ENCODE measurements at regions not wholly inside any gene's neighbourhood (a gene's known extent, or its start where the extent isn't known, plus 50 kb on each side); places are given as distances from the start of the nearest gene placed in this dataset.
"Not testable (repeated sequence)": the region's sequence is repeated elsewhere in the genome, so short reads cannot be mapped to it uniquely, and the experiment has no call there.

DNA sequence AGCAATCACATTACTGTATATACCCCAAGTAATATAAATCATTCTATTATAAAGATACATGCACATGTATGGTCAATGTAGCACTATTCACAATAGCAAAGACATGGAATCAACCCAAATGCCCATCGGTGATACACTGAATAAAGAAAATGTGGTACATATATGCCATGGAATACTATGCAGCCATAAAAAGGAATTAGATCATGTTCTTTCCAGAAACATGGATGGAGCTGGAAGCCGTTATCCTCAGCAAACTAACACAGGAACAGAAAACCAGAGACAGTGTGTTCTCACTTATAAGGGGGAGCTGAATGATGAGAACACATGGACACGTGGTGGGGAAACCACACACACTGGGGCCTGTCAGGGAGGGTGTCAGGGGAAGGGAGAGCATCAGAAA lies 1180.9 kb downstream of the REEP3 start:
- DNase-seq (ENCODE audit: low read depth in 2 of 2): not testable (repeated sequence)

DNA sequence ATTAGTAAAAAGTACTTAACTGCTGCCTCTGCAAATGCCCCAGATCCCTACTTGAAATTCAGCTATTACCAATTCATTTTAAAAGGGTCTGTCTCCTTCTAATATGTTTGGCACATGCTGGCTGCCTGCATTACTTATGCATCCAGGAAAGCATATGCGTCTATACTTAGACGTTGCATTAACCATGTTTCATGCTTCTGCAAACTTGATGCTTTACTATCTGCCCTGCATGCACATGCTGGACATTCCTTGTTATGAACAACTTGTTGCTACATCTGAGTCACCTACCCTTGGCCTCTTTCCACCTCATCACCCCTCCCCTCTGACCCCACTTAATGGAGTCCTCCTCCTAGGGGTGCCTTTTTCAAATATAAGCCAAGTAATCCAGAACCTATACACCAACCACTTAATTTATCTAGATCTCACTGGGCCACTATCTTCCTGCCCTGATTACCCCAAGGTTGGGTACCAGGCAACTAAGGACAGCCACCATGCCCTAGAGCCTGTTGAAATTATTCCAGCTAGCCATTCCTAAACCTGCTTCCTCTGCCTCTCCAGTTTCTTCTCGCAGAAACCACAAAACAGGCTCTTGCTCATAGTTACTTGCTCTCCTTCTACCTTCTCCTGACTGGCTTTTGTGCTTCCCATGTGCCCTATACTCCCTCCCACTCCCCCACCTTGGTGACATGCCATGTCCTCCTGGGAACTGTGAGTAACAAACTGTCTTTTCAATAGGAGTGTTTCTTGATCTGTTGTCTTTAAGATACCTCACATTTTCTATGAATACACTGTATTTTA lies 1187.9 kb downstream of the REEP3 start:
- no peak for DNase-seq (ENCODE audit: low read depth in 2 of 2)

DNA sequence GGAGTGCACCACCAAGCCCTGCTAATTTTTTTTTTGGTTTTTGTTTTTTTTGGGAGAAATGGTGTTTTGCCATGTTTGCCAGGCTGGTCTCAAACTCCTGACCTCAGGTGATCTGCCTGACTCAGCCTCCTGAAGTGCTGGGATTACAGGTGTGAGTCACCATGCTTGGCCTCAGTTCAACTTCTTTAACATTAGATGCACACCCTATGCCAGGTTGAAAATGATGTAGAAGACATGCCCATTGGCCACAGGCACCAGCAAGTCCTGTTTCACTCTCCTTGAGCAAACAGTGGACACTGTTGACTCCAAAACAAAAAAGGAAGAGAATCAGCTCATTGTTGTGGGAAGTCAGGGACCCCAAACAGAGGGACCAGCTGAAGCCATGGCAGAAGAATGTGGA lies 1205.3 kb downstream of the REEP3 start:
- DNase-seq (ENCODE audit: low read depth in 2 of 2): no peak

DNA sequence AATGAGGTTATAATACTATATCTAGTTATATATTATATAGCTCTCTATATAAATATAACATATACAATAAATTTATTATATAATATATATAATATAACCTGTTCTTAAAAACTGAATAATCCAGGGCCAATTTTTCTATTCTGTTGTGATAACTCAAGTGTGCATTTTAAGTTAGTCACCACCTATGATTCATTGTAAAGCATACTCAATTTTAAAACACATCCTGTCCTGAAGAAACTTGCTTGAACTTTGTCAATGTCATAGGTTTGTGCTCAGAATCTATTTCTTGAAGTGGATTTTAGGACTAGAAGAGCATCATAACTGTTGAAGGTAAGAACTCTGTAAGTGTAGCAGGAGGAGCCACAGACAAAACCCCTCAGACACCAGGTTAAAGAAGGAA lies 1209.8 kb downstream of the REEP3 start:
- DNase-seq (ENCODE audit: low read depth in 2 of 2): no peak

DNA sequence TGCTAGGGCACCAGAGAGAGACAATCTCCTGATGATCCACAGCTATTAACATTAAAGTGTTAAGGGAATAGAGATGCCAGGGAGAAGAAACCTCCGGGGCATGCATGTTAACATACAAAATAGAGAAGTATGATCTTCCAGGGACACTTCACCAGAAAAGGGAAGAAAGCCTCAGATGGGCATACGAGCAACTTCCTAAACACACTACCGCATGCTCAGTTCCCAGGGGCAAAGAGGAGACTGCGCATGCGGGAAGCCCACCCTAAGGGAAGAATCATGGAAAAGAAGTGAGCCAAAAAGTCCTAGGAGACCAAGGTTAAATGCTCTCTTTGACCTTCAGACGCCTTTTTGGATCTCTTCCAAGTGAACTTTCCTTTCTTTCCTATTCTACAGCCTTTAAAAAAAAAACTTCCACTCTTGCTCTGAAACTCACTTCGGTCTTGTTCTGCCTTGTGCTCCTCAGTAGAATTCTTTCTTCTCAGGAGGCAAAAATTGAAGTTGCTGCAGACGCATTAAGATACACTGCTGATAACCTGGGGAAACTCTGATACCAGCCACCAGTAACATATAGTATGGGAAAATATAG lies 1211.3 kb downstream of the REEP3 start:
- DNase-seq (ENCODE audit: low read depth in 2 of 2): no peak

DNA sequence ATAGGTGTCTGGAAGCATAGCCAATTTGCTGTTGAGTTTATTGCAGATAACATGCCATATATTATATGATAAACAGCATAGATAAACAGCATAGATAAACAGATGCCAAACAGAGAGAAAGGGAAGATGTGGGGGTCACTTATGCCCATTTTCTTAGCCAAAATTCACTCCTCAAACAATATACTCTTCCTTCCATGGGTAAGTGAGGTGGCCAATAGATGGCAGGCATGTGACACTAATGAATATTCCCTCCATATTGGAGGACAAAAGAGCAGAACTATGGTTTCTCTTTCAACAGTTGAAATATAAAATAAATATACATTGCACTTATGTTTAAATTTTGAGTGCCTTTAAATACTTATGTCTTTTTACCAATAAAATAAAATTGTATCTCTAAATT lies 1212.8 kb downstream of the REEP3 start:
- no peak for DNase-seq (ENCODE audit: low read depth in 2 of 2)

DNA sequence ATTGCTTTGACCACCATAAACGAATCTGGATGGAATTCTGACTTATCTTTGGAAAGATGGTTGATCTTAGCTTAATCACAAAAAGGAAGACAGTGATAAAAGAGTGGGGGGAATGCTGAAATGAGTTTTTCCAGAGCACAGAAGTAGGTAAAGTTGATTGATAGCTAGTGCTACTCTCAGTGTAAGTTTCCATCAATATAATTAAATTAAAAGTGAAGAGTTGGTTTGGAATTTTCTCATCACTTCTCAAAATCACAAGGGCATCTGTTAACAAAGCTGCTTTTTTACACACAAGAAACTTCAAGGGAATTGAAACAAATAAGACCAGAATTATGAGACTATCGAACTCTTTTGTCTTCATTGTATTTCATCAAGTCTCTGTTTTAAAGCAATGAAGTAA lies 1217.3 kb downstream of the REEP3 start:
- no peak for DNase-seq (ENCODE audit: low read depth in 2 of 2)

DNA sequence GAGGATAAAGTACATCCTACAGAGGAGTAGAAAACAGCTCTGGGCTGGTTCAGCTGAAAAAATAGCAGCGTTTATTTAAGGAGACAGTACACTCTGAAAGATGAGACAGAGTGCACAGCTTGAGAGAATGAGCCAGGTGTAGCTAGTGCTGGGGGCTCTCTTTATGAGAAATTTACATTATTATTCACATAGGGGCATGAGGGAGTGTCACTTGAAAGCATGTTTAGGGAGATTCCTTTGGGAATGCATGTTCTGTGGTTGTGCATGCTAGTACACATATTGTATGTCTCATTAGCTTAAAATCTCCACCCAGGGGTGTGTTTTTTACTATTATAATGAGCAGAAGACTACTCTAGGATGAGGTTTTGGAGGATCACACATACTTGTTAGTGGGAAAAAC lies 1224.4 kb downstream of the REEP3 start:
- no peak for DNase-seq (ENCODE audit: low read depth in 2 of 2)

DNA sequence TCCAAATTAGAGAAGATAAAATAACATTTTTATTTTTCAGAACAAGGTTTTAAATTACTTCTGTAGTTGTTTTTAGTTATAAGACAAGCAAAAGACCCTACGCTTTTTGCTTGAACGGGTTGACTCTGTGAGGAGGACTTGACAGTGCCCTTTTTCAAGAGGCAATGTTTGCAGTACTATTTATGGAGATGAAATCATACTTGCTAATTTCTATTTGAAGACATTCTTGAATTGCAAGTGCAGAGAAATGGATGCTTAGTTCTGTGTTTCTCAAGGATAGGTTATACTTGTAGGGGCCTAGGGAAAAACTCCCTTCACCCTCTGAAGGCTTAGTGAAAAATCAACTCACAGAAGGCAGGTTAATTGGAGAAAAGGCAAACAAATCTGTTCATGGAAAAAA lies 1229.5 kb downstream of the REEP3 start:
- DNase-seq (ENCODE audit: low read depth in 2 of 2): no peak

DNA sequence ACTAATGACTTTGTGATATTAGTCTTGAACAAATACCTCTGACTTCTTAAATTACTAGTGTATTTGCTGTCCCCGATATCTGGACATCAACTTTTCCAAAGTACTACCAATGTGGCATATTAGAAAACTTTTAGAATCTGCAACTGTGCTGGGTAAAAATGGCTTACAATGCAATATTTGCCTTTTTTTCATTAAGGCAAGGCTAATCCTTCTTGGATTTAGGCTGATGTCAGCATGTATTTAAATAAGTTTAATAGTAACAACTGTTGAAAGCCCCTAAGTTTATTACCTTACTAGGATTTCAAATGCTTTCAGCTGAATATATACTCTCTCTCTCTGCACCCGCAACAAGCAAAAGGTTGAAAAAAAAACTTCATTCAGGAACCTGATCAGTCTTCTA lies 1232.3 kb downstream of the REEP3 start:
- DNase-seq (ENCODE audit: low read depth in 2 of 2): no peak

DNA sequence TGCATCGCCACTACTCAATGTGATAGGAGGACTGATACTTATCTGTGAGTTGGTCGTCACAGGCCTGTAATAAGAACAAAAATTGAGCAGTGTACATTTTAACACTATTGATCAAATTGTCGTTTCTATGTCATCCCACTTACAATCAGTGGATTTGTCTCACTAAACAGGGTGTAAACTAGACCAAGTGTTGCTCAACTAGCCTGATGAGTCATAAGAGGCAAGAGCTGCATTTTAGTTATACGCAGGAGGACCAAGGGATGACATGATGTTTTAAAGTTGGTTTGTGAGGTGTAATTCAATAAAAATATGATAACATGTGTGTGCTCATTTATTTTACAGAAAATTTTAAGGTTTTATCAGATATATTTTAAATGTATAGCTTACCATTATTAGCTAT lies 1239.2 kb downstream of the REEP3 start:
- no peak for DNase-seq (ENCODE audit: low read depth in 2 of 2)

DNA sequence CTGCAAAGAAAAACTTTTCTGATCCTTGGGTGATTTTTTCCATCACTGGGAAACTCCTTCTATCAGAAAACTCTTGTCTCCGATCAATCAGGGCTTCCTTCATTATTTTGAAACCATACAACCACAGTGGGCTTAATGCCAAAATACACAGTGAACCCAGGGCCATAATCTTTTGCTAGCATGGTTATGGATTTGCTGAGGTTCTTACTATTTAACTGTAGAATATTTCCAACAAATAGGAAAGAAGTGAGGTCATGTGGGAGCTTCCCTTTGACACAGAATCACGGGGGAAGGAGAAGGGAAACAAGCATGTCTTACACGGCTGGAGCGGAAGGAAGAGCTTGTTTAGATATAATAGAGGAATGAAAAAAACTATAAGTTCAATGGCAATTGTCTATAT lies 1241.7 kb downstream of the REEP3 start:
- DNase-seq (ENCODE audit: low read depth in 2 of 2): no peak

DNA sequence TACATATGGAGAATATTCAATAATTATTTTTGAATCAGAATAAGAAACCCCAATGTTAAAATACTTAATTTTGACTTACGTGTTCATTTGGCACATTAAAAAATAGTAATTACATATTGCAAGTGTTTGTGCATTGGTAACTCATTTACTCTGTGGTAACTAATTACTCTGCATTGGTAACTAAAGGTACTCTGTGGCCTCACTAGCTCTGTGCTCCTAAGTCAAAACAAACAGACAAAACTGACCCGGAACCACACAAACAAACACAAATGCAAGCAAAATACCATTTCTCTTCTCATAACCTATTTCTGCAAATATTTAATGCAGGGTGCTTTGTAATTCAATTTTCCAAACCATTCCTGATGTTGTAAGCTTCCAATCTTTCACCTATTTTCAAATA lies 1244.3 kb downstream of the REEP3 start:
- no peak for DNase-seq (ENCODE audit: low read depth in 2 of 2)

DNA sequence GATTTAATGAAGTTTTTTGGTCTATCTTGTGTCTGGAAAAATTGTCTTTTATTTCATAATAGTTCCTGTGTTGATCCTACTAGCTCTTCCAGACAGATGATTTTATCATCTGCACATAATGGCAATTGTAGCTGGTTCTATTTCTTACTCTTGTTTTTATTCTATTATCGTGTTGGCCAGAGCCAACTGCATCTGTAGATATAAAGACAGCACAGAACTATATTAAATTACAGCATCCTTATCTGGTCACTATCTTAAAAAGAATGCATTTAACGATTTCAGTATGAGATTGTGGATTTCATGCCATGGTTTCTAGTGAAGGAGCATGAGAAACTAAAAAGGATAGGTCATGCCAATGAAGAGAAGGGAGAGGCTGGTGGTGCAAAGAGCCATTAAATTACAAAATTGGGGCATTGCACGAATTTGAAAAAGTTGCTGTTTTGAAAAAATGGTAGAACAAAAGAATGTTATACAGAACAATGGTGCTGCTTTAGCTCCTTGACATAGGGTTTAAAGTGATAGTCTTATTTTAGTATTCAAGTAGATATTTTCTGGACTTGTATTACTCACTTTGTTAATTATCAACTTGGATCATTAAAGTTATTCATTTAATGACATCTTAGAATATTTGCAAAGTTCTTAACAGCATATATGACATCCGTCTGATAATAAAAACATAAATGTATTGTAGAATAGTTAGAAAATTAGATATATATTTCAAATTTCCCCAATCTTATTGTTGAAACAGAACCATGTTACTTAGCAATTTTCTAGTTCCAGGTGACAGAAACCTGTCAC lies 1250.3 kb downstream of the REEP3 start:
- no peak for DNase-seq (ENCODE audit: low read depth in 2 of 2)

DNA sequence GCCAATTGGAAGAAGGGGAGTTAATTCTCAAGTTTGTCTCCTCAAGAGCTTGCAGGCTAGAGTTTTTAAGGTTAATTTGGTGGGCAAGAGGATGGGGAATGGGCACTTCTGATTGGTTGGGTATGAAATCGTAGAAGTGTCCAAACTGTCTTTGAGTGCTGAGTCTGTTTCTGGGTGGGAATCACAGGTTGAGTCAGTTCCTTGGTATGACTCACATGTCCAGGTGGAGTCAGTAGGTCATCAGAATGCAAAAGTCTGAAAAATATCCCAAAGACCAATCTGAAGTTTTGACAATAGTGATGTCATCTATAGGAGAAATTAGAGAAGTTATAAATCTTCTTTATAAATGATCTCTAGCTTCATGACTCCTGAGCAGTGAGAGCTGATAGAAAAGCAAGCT lies 1252.2 kb downstream of the REEP3 start:
- DNase-seq (ENCODE audit: low read depth in 2 of 2): no peak

DNA sequence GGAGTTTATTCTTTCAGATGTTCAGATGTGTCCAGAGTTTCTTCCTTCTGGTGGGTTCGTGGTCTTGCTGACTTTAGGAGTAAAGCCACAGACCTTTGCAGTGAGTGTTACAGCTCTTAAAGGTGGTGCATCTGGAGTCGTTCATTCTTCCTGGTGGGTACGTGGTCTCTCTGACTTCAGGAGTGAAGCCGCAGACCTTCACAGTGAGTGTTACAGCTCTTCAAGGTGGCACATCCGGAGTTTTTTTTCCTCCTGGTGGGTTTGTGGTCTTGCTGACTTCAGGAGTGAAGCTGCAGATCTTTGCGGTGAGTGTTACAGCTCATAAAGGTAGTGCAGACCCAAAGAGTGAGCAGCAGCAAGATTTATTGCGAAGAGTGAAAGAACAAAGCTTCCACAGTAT lies 1263.2 kb downstream of the REEP3 start:
- not testable (repeated sequence) for DNase-seq (ENCODE audit: low read depth in 2 of 2)

DNA sequence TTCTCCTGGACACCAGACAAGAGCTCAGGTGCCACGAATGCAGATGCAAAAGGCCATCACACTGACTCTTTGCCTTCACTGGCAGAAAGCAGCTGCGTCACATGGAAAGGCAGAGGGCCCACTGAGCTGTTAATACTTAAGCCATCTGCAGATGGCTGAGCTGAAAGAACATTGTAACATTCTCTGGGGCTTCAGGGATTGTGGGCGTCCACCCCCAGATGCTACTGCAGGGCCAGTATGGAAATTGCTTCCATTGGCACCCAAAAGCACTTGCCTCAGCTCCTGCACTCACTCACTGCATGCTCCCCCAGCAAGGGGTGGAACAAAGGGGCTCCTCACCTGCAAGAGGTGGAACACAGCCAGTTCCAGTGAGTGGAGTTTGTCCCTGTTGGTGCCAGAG lies 1264.6 kb downstream of the REEP3 start:
- no peak for DNase-seq (ENCODE audit: low read depth in 2 of 2)

DNA sequence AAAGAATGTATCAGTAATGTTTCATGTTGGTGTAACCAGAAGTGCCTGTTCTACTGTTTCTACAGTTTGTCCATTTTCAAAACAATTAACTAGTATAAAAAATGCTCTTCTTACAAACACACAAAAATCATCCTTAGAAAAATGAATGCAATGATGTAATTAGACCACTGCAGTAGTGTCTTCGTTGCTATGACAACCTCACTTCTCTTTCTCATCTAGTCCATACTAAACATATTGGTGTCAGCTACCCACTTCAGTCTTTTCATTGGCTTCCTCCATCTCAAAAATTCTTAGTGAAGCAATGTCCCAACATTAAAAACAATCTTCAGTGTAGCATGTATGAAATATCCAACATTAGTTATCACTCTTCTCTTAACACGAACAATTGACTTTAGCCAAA lies 1265.8 kb downstream of the REEP3 start:
- DNase-seq (ENCODE audit: low read depth in 2 of 2): no peak

DNA sequence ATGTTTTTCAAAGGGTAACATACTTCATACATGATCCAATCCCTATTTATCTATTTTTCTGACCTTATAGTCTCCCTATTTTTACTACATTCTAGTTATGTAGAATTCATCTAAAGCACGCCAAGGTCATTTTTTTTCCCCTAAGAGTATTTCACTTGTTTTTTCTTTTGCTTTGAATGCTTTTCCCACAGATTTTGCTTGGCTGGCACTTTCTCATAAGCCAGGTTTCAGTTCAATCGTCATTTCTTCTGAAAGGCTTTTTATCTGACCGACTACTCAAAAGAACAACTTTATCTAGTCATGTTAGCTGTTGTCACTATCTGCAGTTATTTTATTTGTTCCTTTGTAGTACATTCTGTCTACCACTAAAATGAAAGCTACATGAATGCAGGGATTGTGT lies 1274.6 kb downstream of the REEP3 start:
- no peak for DNase-seq (ENCODE audit: low read depth in 2 of 2)

DNA sequence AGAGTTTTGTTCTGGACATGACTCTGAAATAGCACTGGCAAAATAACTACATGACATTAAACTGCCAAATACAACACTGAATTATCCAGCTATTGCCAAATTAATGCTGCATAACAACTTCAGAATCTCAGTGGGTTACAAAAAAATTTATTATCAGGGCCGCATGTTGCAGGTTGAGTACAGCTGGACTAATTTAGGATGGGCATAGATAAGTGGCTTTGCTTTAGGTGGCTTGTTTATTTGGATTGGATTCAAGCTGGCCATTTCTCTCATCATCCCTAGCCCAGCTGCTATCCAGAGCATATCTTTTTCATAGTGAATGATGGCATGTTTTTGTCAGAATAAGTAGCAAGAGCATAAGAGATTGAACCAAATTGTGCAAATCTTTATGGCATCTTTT lies 1277.1 kb downstream of the REEP3 start:
- DNase-seq (ENCODE audit: low read depth in 2 of 2): no peak

DNA sequence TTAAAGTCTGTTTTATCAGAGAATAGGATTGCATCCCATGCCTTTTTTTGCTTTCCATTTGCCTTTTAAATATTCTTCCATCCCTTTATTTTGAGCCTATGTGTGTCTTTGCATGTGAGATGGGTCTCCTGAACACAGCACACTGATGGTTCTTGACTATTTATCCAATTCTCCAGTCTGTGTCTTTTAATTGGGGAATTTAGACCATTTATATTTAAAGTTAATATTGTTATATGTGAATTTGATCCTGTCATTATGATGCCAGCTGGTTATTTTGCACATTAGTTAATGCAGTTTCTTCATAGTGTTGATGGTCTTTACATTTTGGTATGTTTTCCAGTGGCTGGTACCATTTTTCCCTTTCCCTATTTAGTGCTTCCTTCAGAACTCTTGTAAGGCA lies 1287.0 kb downstream of the REEP3 start:
- DNase-seq (ENCODE audit: low read depth in 2 of 2): not testable (repeated sequence)

DNA sequence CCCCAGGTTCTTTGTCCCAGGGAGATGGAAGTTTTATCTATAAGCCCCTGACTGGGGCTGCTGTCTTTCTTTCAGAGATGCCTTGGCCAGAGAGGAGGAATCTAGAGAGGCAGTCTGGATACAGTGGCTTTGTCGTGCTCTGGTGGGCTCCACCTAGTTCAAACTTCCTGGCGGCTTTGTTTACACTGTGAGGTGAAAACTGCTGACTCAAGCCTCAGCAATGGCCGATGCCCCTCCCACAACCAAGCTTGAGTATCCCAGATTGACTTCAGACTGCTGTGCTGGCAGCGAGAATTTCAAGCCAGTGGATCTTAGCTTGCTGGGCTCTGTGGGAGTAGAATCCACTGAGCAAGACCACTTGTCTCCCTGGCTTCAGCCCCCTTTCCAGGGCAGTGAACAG lies 1288.8 kb downstream of the REEP3 start:
- DNase-seq (ENCODE audit: low read depth in 2 of 2): not testable (repeated sequence)

DNA sequence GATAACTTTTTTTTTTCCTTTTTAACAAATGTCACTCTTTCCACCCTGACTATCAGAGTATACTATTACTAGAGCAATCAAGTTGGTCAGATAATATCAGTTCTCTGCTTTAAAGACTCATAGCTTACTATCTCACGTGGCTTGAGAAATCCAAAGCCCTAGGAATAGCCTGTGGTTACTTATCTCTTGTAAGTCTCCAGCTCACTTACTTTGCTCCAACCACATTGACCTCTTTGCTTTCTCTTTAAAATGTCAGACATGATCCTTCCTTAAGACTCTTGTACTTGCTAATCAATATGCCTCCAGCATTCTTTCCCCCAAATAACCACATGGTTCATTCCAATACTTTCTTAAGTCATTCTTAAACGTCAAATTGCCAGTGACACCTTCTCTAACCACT lies 1292.2 kb downstream of the REEP3 start:
- DNase-seq (ENCODE audit: low read depth in 2 of 2): no peak

All from stimulated activated CD8-positive, alpha-beta memory T cell treated with anti-CD3 and anti-CD28 coated beads, Interleukin-7, amount 100 ng/mL, for 1 hour (primary cell).